HG02884 (cell line): ENCODE measurements at regions not wholly inside any gene's neighbourhood (a gene's known extent, or its start where the extent isn't known, plus 50 kb on each side); places are given as distances from the start of the nearest gene placed in this dataset.
A peak's percentile ranks its signal among the peaks of the same experiment; 100 is the strongest.
"Not testable (repeated sequence)": the region's sequence is repeated elsewhere in the genome, so short reads cannot be mapped to it uniquely, and the experiment has no call there.

Source experiments
- ATAC-seq: cut with Tn5 transposase; IDR thresholded peaks from one replicate; pipeline ENCODE4 v1.9.1; 2021; ENCODE audit warnings: mild to moderate bottlenecking, moderate library complexity; ENCODE audit not compliant: unreplicated experiment

DNA sequence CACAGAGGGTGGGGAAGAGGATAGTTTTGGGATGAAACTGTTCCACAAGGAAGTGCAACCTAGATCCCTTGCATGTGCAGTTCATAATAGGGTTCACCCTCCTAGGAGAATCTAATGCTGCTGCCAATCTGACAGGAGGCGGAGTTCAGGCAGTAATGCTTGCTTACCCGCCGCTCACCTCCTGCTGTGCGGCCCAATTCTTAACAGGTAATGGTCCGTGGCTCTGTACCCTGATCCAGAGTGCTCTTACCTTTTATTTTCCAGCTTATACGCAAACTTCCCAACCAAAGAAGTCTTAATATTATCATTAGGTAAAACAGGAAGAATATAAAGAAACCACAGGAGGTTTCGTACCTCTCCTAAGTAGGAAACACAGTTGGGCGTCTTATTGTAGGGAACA, 82.7 kb upstream of the CD302 start:
- no peak for ATAC-seq

DNA sequence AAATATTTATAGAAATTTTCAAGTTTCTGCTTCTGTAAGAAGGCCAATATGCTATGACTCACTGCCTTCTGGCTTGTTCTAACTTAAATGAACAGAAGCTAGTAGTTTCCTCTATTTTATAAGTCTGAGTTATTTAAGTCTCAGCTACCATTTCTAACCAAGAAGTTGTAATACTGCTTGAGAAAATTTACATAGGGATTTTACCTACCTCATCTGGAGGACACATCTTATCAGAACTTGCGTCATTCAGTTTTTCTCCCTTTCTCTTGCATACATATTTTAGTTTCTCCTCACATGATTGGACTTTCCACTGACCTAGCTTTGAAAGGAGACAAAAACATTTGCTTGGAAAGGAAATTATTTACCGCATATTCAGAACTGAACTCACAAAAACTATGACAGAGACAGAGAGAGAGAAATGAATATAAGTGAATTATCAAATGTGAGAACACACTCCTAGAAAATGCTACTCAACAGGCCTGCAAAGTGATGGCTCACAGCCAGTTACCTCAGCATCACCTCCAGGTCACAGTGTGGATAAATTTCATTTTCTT, 81.1 kb upstream of the CD302 start:
- ATAC-seq = peak; percentile 88

DNA sequence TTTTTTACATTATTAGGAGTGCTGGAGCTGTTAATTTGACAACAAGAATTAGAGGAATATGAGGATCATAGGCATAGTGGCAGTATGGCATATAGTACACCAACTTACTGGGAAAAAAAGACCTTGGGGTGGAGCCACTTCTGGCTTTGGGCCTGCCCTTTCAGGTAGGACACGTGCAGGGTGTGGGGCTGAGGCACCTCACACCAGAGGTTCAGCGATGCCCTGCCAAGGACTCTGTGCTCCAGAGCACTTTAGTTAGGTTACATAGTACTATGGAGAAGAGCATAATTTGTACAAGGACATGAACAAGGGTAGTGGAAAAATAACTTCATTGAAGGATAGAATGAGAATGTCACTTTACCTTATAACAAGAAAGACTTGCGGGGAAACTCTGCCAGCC, 77.1 kb upstream of the CD302 start:
- ATAC-seq = no peak

DNA sequence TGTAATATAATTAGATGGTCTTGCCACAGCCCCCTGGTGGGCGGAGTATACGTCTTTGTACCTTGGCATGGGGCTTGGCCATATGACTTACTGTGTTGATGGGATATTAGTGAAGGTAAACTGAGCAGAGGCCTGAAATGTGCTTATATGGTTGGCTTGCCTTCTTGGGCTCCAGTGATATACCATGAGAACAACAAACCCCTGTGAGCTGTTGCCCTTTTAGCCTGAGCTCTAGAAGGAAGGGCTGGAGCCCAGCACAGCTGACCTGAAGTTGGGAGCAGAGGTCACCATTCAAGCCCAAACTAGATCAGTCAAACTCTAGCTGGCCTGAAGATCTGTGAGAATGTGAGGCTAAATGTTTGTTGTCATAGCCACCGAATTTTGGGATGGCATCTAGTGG, 75.2 kb upstream of the CD302 start:
- no peak for ATAC-seq

DNA sequence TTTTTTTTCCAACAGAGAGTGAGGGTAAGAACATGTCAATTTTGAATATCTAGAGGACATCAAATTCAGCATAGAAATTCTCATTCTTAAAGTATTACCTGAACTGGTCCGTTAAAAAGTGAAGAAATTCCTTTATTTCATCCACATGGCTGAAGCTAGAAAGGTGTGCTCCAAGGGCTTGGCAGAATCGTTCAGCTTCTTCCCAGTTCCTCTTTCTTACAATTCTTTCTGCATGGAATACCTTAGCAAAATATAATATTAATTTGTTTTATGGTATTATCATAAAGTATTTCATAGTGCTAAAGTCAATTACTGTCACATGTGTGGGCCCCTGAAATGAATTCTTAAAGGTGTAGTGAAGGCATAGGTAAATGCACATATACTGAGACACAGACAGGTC, 74.3 kb upstream of the CD302 start:
- ATAC-seq = no peak

DNA sequence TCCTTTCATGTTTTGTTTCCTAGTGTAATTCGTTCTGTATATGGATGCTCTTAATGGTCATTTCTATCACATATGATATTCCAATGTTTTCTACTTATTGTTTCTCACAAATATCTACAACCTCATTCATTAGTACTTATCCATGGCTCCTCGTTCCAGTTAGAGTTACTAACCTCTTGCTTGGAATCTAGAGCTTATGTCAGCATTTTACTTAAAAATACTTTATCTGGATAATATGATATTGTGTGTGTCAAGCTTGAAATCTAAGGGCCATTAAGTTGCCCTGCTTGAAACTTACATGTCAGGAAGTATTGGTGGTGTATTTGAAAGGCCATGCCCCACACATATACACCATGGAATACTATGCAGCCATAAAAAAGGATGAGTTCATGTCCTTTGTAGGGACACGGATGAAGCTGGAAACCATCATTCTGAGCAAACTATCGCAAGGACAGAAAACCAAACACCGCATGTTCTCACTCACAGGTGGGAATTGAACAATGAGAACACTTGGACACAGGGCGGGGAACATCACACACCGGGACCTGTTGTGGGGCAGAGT, 70.7 kb upstream of the CD302 start:
- ATAC-seq = not testable (repeated sequence)

DNA sequence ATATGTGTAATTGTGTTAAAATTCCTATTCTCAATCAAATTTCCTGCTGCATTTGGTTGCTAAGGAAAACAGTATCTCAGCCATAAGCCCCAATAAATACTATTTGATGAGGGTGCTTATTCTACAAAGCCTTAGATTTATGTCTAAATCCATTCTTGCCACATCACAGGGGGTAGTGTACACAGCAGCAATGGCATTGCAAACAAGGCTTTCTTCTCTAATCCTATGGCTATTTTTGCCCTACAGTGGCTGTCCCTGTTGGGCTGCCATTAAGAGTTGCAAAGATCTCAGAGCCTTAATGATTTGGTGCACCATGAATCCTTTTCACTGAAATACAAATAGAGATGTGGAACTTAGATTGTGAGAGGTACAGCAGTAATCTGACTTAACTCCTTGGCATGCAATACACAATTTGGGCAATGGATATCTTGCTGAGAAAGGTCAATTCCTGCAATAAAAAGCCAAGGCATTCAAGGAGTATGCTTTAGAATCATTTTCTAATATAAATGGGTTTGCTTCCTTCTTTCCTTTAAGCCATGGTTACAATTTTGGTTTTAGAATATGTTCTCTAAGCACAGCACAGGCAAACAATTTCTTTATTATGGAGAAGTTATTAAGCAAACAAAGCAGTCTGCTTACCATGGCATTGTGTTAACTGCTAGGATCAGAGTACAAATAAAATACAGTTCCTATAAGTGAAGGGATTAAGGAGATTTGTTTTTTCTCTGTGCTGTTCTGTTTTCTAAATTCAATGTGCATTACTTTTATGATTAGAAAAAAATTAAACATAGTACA, 69.8 kb upstream of the CD302 start:
- no peak for ATAC-seq

DNA sequence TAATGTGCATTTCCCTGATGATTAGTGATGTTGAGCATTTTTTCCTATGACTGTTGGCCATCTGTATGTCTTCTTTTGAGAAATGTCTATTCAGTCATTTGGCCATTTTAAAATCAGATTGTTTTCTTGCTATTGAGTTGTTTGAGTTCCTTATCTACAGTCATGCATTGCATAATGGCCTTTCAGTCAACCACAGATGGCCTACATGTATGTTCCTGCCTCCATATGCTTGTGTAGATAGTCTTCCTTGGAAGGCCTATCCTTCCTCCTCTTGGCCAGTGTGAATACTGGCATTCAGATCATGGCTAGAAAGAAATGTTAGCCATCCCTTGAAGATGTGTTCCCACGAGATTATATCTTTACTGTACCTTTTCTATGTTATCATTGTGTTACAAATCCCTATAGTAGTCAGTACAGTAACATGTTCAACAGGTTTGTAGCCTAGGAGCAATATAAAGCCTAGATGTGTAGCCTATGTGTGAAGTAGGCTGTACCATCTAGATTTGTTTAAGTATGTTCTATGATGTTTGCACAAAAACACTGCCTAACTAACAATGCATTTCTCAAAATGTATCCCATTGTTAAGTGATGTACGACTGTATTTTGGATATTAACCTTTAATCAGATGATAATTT, 65.6 kb upstream of the CD302 start:
- ATAC-seq = no peak

DNA sequence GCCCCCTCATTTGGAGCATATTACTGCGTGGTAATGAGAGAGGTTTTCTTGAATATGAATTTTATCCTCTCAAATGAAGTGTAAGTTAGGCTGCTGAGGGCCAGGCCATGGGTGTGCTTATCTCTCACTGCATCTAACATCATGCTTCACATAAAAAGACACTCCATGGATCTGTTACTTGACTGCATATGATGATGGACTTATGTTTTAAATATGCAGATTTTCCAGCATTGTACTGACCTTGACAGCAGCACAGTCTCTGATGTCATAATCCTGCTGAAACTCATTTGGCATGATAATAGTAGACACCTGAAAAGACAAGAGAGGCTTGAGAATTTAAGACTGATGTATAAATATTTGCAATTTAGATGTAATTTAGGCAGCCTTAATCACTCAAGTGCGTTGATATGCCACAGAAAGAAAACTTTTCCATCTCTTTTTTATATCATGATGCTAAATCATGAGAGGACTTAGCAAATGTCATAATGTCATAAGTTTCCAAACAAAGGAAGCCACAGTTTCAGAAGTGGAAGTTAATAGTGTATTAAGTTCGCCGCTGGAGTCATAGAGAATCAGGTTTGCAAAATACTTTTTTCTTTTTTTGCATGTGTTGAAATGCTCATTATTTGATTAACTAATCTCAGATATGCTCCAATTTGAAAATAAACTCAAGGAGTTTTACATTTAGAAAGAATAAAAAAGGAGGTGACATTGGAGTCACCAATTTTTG, 62.7 kb upstream of the CD302 start:
- no peak for ATAC-seq

DNA sequence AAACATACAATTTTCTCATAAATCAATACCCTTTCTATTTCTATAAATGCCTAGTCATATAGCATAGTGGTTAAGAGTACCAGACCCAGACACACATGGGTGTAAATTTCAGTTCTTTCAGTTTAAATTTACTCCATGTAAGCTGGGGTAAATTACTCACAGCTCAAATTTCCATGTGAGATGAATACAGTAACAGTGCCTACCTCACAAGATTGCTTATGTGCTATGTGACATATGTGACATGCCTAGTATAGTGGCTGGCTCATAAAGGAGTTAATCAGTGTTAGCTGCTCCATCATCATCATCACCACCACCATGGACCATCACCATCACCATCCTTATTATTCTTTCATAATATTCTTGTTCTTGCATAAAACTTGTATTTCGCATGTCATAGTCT, 61.6 kb upstream of the CD302 start:
- no peak for ATAC-seq

DNA sequence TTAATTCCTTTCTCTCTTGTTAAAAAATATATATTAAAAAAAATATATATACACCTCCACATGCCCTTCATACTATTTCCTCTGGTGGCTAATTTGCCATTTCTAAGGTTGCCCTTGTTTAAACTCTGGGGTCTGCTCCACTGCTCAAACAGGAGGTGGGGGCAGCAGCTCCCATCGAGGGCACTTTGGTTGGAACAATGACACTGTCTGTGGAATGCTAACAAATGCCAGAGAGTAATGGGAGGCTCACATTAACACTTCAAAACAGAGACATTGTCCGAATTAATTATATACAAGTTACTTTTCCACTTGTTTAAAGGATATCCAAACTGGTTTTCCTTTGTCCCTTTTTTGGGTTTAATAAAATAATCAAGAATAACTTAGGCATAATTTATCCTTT, 58.8 kb upstream of the CD302 start:
- ATAC-seq = no peak

DNA sequence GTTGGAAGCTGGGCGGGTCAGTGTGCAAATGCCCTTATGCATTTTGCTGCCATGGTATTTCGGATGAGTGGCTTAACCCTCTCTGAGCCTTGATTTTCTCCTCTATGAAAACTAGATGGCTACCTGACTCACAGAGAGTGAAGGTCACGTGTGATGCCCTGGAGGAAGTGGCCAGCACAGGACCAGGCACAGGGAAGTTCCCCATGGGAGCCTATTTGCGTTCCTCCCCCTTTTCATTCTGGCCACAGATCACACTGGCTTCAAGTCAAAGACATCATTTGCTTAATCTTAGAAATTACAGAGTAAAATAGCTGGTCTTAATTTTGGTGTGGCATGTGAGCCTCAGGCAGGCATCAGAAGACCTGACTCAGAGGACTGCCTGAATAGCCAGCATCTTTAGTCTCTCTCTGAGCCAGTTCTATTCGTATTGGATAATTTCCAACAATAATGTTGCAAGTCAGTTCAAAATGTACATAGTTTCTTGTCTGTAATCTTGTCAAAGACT, 57.6 kb upstream of the CD302 start:
- ATAC-seq = no peak

DNA sequence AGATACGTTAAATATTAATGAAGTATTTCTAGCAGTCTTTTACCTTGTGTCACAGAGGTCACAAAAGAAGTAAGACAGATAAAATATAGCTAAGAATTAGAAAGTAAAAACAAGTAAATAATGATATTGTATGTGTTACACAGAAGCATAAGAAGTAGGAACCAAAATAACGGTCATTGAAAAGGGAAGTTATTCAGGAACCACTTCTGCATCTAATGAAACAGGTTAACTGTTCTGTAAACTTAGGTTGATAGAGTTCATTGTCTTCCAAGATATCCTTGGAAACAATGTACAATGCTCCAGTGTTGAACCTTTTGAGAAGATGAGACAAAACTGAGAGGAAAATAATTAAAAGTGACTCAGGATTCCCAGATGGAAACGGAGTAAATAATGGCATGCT, 57.1 kb upstream of the CD302 start:
- no peak for ATAC-seq

DNA sequence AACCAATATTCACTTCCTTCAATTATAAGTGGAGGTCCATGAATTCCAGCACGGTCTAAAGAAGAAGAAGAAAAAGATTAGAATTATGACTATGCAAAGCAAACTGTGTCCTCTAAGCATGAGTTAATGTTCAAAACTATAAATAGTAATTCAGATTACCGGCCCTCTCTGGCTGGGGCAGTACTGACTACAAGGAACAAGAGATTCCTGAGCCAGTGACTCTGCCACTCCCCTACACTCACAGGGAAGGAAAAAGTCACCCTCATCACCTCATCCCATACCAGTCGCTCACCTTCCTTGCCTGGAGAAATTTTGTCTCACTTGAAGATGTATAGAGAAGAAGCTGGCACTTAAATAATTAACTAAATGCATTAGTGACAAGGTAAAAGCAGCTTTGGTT, 56.5 kb upstream of the CD302 start:
- no peak for ATAC-seq

DNA sequence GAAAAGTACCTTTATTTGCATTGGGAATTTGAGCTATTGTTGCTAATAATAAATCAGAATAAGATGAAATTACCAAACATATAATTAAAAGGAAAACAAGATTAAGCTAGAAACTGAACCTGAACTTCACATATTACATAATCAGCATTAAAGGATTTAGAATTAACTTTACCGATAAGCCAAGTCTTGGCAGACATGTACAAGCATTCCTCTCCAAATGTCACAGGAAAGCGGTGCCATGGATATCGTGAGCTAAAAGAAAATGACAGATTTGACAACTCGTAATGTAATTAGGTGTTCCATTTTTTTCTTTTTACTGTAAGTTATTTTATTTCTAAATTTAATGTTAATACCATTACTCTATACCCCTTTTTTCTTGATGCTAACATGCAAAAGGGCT, 55.1 kb upstream of the CD302 start:
- no peak for ATAC-seq

DNA sequence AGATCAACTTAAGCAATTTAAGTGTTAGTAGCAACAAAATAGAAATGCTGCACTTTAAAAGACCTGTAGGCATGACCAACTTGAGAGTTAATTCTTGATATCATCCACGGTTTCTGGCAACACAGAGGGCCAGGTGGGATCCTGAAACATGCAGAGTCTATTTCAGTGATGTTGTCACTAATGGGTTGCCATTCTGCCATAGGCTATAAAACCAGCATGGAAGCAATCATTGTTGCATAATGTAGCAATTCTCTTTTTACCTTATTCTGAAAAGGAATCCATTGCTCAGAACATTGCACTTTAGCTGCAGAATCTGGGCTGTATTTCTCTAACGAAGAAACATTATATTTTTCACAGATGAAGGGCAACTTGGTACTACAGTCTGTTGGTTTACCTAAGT, 53.9 kb upstream of the CD302 start:
- ATAC-seq = no peak

DNA sequence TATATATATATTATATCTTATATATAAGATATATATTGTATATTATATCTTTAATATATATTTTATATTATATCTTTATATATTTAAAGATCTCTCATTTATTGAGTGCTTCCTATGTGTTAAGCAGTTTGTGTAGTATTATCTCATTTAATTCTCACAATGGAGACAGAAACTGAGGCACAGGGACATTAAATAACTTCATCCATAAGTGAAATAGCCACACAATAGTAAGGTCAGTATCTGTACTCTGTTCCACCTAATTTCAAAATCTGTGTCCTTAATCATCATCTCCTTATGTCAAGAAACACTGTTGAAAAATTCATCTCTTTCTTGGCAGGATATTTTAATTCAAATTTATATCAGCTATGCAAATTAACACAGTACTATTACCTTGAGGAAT, 52.8 kb upstream of the CD302 start:
- ATAC-seq = no peak

DNA sequence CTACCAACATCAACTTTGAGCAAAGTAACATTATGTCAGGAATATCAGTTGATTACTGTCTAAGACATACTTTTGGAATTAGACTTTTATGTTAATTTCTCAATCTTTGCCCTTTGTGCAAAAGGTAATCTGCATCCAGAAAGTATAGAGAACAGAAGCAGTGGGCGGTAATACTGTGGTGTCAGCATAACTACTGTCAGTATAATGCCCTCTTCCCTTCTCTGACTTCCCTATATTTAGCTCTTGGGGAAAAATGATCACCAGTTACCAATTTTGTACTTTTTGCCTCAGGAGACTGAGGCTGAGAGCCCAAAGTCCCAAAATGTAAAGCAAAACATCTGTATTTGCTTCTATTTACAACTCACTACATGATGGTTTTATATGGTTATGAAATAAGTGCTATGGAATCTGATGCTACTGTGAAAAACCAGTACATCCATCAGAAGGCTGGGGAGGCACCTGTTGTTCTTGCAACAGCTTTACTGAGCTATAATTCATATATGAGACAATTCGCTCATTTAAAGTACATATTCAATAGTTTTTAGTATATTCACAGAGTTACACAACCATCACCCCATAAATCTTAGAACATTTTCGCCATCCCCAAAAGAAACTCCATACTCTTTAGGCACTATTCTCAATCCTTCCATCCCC, 51.3 kb upstream of the CD302 start:
- ATAC-seq = no peak
